GM21528 (cell line): ENCODE measurements at regions not wholly inside any gene's neighbourhood (a gene's known extent, or its start where the extent isn't known, plus 50 kb on each side); places are given as distances from the start of the nearest gene placed in this dataset.
"Not testable (repeated sequence)": the region's sequence is repeated elsewhere in the genome, so short reads cannot be mapped to it uniquely, and the experiment has no call there.

Experiments
- ATAC-seq: cut with Tn5 transposase; IDR thresholded peaks from one replicate; pipeline ENCODE4 v1.9.1; 2021; ENCODE audit warnings: mild to moderate bottlenecking, moderate library complexity; ENCODE audit not compliant: unreplicated experiment, low FRiP score

DNA sequence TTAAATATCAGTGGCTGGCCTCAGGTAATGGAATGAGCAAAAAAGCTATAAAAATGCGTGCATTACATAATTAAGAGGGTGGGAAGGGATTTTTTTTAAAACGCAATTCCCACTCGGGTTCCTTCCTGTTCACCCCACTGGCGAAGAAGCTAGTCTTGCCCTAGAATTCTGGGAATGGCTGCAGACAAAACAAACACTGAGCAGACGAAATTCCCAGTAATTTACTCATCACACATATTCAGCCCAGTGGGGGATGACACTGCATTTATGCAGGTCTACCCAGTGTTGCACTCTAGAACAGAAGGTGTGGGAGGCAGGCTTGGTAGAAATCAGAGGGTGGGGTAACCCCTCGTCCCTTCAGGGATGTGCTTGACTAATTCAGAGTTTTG lies 2695.0 kb upstream of the DEFB115 start:
- no peak for ATAC-seq

DNA sequence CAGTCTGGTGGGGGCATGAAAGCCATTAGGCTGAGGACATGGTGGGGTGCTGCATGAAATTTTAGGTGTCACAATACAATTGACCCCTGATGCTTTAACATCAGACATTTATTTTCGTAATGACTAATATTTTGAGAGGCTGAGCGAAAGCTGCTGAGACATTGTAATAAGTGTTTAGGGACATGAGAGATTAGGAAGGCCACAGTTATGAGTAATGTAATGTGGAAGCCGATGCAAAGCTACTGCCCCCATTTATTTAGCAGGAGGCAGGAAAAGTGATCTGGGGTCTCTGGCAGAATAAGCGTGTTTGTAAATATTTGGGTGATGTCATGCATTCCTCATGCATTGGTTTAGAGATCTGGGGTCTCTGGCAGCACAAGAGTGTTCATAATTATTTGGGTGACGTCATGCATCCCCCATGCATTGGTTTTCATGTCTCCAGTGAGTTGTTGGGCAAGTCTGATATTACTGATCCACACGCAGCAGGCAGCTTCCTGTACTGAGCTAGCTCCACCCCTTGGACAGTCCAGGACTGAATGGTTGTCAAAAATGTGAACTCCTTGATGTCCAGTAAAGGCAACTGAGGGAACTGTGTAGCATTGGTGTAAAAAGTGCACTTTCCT lies 2694.5 kb upstream of the DEFB115 start:
- ATAC-seq, result not testable (repeated sequence)

DNA sequence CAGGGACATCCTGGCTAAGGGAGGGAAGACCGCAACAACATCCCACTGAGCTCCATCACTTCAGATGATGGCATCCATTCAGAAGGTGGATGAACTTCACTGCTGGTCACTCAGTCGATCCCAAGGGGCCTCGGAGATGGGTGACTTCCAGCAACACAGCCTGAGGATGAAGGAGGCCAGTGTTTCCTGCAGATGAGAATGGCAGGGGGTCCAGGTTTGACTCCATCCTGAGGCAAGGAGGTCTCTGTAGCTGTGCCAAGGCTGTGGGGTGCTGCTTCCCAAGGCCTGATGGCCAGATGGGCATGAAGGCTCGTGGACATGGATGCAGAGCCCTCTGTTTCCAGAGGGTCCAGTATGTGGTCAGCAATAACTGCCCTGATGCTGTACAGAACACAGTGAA lies 2693.4 kb upstream of the DEFB115 start:
- not testable (repeated sequence) for ATAC-seq

DNA sequence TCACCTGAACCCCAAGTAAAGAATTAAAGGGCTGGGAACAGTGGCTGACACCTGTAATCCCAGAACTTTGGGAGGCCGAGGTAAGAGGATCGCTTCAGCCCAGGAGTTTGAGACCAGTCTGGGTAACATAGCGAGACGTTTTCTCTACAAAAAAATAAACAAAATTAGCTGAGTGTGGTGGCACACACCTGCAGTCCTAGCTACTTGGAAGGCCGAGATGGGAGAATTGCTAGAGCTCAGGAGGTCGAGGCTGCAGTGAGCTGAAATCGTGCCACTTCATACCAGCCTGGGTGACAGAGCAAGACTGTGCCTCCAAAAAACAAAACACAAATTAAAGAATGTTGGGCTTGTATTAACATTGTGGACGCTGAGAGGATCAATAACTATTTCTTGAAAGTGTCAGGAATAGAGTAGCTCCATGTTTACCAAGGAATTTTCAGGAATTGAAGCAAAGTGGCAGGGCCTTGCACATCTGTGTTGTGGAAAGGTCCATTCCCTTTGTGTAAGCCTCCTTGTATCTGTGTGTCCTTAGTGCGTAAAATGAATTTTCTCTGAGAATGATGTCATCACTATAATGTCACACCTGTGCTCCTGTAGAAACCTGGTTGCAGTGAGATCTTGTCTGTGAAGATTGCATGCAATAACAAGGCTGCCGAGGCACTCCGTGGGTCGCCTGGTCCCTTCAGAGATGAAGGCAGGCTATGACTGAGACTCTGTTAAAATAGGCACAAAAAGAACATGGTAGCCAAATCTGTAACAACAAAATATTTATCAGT lies 2692.6 kb upstream of the DEFB115 start:
- ATAC-seq, result not testable (repeated sequence)

DNA sequence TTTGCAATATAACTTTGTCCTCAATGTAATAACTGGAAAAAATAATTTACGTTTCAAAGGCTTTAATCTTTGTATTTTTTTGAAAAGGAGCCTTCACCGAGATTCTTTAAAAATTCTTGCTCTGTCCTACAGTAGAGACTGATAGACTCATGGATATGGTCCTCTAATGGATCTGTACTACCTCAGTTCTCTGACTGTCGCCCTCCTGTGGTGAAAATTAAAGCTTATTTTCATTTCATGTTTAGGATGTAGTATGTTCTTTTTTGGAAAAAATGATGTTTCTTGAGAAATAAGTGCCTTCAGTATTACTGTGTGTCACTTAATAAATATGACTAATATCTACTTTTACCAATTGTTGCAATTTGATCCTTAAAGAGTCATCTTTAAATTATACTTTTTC lies 2681.5 kb upstream of the DEFB115 start:
- ATAC-seq, result not testable (repeated sequence)

DNA sequence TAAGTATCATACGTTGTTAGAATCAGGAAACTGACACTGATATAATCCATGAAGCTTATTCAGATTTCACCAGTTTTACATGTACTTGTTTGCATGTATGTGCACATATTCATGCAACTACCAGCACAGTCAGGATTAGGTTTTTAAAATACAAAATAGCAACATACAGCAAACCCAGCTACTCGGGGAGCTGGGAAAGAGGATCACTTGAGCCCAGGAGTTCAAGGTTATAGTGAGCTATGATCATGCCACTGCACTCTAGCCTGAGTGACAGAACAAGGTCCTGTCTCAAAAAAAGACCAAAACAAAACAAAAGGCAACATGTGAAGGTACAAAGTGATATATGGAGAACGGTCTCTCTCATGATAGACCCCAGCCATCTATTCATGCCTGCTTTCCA lies 2665.8 kb upstream of the DEFB115 start:
- ATAC-seq, result not testable (repeated sequence)

DNA sequence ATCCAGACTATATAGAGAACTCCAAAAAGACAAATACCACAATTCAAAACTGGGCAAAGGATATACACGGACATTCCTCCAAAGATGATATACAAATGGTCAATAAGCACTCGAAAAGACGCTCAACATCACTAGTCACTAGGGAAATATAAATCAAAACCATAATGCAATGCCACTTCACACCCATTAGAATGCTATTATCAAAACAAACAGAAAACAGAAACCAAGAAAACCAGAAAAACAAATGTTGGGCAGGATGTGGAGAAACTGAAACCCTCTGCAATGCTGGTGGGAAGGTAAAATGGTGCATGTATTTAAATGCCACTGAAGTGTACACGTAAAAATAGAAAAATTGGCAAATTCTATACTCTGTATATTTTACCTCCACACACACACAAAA lies 2664.1 kb upstream of the DEFB115 start:
- not testable (repeated sequence) for ATAC-seq

DNA sequence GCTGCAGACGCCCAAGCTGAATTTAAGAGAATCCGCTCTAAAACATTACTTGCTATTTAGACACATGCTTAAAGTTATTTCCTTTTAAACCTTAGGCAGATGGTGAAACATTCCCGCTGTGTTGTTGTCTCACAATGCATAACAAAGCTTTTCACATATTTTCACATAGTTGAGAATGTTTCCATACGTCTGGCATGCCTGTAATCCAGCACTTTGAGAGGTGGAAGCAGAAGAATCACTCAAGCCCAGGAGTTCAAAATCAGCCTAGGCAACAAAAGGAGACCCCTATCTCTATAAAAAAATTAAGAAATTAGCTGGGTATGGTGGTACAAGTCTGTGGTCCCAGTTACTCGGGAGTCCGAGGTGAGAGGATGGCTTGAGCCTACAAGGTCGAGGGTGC lies 2663.0 kb upstream of the DEFB115 start:
- not testable (repeated sequence) for ATAC-seq

DNA sequence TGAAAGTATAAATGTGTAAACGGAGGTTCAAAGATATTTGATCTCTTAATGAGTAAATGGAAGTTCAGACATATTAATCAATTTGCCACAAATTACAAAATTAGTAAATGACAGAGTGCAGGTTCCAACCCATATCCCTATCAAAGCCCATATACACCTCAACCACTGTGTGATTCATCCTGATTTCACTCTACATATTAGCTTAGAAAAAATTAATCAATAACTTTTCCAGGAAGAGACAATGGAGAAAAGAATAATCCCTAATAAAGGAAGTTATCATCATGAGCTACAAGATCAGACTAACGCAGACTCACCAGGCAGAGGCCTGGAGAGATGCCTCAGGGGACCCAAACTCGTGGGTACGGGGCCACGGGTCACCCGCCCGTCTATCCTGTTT lies 2655.5 kb upstream of the DEFB115 start:
- not testable (repeated sequence) for ATAC-seq

DNA sequence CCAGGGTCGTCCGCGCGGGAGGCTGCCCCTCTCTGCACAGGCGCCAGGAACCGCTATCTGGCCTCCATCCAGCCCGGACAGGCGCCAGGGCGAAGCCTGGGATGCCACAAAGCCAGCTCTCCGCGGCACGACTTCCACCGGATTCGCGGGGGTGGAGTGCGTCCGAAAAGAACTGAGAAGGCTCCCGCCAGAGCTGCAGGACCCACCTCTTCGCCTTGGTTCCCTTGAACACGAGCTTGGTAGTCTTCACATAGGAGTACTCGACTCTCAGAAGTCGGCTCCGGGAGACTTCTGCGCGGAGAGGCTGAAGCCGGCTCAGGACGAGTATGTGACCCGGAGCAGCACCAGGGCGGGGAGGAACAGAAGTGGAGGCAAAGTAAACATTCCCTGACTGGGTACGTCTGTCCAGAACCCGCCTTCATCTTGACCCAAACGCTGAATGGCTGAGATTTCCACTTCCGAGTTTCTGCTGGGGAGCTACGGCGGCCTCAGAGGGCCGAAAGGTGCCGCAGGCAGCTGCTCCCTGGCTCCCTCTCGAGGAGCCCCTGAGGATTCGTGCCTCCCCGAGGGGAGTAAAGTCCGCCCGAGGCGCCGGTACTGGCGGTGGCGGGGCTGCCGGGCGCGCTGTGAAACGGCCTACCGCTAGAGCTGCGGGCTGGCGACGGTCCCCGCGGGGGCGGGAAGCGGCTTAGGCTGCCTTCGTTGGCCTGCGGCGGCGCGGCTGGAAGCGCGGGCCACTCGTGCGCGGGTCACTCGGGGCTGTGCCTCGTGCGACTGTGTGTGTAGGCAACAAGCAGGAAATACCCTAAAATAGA lies 2654.9 kb upstream of the DEFB115 start:
- ATAC-seq, result peak; percentile 100

DNA sequence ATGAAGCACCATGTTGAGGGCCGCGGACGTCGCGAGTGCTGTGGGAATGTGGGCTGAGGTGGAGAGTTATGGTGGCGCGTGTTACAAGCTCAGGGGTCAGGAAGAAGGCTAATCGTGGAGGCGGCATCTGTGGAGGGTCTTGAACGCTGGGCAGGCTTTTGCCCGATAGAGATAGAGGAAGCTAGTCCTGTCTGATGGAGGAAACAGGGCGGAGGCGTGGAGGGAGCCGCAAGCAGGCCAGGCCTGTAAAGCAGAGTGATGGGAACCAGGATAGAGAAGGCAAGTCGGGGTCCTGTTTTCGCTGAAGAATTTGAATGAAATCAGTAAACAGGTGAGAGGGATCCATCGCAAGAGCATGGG lies 2654.3 kb upstream of the DEFB115 start:
- ATAC-seq, result not testable (repeated sequence)

DNA sequence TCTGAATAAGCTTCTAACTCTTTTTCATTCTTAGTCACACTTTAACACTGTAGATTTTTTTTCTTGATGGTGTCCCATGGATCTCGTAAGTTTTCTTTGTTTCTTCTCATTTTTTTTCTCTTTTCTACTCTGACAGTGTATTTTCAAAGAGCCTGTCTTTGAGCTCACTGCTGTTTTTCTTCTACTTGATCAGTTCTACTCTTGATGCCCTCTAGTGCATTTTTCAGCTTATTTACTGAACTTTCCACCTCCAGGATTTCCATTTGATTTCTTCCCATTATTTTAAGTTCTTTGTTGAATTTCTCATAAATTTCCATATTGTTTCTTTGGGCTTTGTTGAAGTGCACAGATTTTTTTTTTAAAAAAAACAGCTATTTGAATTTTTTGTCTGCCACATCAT lies 2641.1 kb upstream of the DEFB115 start:
- no peak for ATAC-seq

DNA sequence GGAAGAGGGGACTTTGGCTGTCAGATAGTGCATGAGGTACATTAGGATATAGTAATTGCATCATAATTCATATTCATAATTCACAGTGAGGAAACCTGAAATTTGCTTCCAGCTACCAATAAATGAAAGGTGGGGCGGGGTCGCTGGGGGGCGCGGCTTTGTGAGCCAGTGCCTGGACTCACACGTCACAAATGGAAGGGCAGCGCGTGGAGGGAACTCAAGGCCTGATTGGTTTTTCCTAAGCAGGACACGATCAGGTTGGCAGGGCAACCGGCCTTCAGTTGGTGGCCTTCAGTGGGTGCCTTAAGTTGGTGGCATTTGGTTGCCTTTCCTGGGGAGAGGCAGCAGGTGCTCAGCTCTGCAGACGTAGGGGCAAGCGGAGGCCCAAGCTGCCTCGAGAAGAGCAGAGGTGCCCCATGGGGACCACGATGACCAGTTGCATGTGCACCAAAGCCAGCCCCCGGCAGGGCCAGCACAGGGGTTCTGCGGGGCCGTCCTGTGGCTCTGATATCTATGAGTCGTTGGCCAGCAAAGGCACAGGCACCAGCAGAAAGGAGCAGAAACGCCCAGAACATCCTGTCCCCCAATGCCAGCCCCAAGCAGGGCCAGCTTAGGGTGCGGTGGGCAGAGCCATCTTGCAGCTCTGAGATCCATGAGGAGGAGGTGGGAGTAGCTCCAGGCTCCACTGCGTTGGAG lies 2637.4 kb upstream of the DEFB115 start:
- ATAC-seq, result not testable (repeated sequence)

DNA sequence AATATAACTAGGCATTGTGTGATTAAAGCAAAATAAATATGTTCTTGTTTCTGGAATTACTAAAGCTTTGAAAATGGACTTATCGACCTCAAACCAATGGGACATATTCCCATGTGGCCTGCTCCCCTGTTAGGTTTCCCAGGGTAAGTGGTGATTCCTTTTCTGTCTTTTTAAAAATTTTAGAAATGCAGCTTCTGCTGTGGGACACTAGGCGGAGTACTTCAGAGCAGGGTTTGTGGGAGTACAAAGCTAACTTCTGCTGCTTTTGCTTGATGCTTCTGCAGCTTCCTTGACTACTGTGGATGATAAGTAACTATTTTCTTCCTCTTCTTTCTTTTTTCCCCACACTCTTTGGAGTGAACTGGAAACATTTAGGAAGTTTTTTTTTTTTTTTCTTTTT lies 2632.4 kb upstream of the DEFB115 start:
- ATAC-seq, result not testable (repeated sequence)

DNA sequence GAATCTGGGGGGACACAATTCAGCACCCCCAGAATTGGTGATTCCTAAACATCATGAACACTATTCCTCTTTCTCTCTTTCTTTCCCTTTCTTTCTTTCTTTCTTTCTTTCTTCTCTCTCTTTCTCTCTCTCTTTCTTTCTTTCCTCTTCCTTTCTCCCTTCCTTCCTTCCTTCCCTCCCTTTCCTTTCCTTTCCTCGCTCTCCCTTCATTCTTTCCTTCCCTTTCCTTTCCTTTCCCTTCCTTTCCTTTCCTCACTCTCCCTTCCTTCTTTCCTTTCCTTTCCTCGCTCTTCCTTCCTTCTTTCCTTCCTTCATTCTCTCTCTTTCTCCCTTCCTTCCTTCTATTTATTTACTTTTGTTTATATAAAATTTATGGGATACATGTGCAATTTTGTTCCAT lies 2616.6 kb upstream of the DEFB115 start:
- not testable (repeated sequence) for ATAC-seq
